Muscle of back (tissue), 3 donors: ENCODE measurements at regions not wholly inside any gene's neighbourhood (a gene's known extent, or its start where the extent isn't known, plus 50 kb on each side); places are given as distances from the start of the nearest gene placed in this dataset.
"Not testable (repeated sequence)": the region's sequence is repeated elsewhere in the genome, so short reads cannot be mapped to it uniquely, and the experiment has no call there.

Source experiments
- DNase-seq, 3 donors: peaks; one replicate each; pipeline versions ENCODE4 v3.0.0 to v3.0.0-alpha.2; 2013

- DNase-seq = no peak
Observed at GRCh38 chr4:122100508-122100907, 51.6 kb upstream of the BLTP1 start.

- peak in 1 of 3 donors; percentile 47 for DNase-seq
Observed at GRCh38 chr4:122099896-122100295, 52.2 kb upstream of the BLTP1 start.

GRCh38 chr4:122091836-122092405 lies 60.2 kb upstream of the BLTP1 start:
- no peak for DNase-seq

- DNase-seq = no peak
Observed at GRCh38 chr4:122091397-122091796, 60.7 kb upstream of the BLTP1 start.

- DNase-seq = no peak
Observed at GRCh38 chr4:122090989-122091388, 61.1 kb upstream of the BLTP1 start.

- peak in 1 of 3 donors; percentile 15 for DNase-seq
Observed at GRCh38 chr4:122086338-122087065, 65.6 kb upstream of the BLTP1 start.

- DNase-seq = no peak
Observed at GRCh38 chr4:122083989-122084388, 68.1 kb upstream of the BLTP1 start.

GRCh38 chr4:122083351-122083750 lies 68.8 kb upstream of the BLTP1 start:
- DNase-seq = no peak

GRCh38 chr4:122082661-122083060 lies 69.5 kb upstream of the BLTP1 start:
- no peak for DNase-seq

GRCh38 chr4:122077653-122078052 lies 74.5 kb upstream of the BLTP1 start:
- DNase-seq = not testable (repeated sequence)

GRCh38 chr4:122076835-122077234 lies 75.3 kb upstream of the BLTP1 start:
- DNase-seq = peak in 1 of 3 donors; percentile 13

GRCh38 chr4:122073615-122074014 lies 78.5 kb upstream of the BLTP1 start:
- no peak for DNase-seq

GRCh38 chr4:122065915-122066314 lies 86.2 kb upstream of the BLTP1 start:
- DNase-seq = no peak

- no peak for DNase-seq
Observed at GRCh38 chr4:122065149-122065548, 87.0 kb upstream of the BLTP1 start.

- no peak for DNase-seq
Observed at GRCh38 chr4:122053186-122053585, 98.9 kb upstream of the BLTP1 start.

- no peak for DNase-seq
Observed at GRCh38 chr4:122052677-122053076, 99.5 kb upstream of the BLTP1 start.

GRCh38 chr4:122050841-122051240 lies 99.0 kb upstream of the TRPC3 start:
- no peak for DNase-seq

- DNase-seq = no peak
Observed at GRCh38 chr4:122047456-122048425, 95.9 kb upstream of the TRPC3 start.

- no peak for DNase-seq
Observed at GRCh38 chr4:122046255-122046654, 94.4 kb upstream of the TRPC3 start.

- DNase-seq = peak; percentile 2 to 91 (median 15)
Observed at GRCh38 chr4:122045533-122045932, 93.7 kb upstream of the TRPC3 start.

- no peak for DNase-seq
Observed at GRCh38 chr4:122044501-122044900, 92.6 kb upstream of the TRPC3 start.

- DNase-seq = no peak
Observed at GRCh38 chr4:122041312-122041711, 89.5 kb upstream of the TRPC3 start.

- DNase-seq = no peak
Observed at GRCh38 chr4:122038896-122039295, 87.0 kb upstream of the TRPC3 start.
